Esophagus squamous epithelium (tissue), 5 donors: ENCODE measurements at regions not wholly inside any gene's neighbourhood (a gene's known extent, or its start where the extent isn't known, plus 50 kb on each side); places are given as distances from the start of the nearest gene placed in this dataset.

Experiments used
- DNase-seq: peaks from one replicate; lab custom pipeline; 2025; lab: John Stamatoyannopoulos, UW
- H3K27ac ChIP-seq, 4 donors: fragments of 200-600 bp; sonication (generic); one replicate each; pipeline ENCODE4 v1.5.1; 2016 to 2019; ENCODE audit warnings: mild to moderate bottlenecking in 1 of 4
- H3K27me3 ChIP-seq, 4 donors: fragments of 200-600 bp; sonication (generic); 1 replicate in 3 of 4; 2 replicates in 1 of 4; pipeline versions ENCODE4 v1.5.1 to v1.6.0; 2017 to 2021; ENCODE audit warnings: antibody characterized with exemption in 1 of 4
- H3K36me3 ChIP-seq, 3 donors: fragments of 200-600 bp; sonication (generic); one replicate each; pipeline ENCODE4 v1.5.1; 2016 to 2019
- H3K4me1 ChIP-seq, 3 donors: fragments of 200-600 bp; sonication (generic); one replicate each; pipeline ENCODE4 v1.5.1; 2017 to 2019
- H3K4me3 ChIP-seq, 4 donors: fragments of 200-600 bp; sonication (generic); 1 replicate in 3 of 4; 2 replicates in 1 of 4; pipeline ENCODE4 v1.5.1; 2016 to 2019; ENCODE audit warnings: mild to moderate bottlenecking in 2 of 4, moderate library complexity in 1 of 4
- H3K9me3 ChIP-seq, 3 donors: fragments of 200-600 bp; sonication (generic); one replicate each; pipeline ENCODE4 v1.5.1; 2016 to 2019
- CTCF ChIP-seq, 6 experiments: fragments of 450-650 bp in 4 of 6; fragments of 200-600 bp in 2 of 6; sonication (generic) in 2 of 6; IDR thresholded peaks; one replicate each; pipeline ENCODE4 v1.5.1; 2016 to 2019; ENCODE audit warnings: antibody characterized with exemption in 6 of 6, mild to moderate bottlenecking in 4 of 6, moderate library complexity in 4 of 6
- POLR2A ChIP-seq, 4 donors: fragments of 450-650 bp; IDR thresholded peaks; one replicate each; pipeline ENCODE4 v1.6.1; 2017; ENCODE audit warnings: antibody characterized with exemption in 4 of 4, mild to moderate bottlenecking in 4 of 4, moderate library complexity in 3 of 4
- WGBS, 2 donors: methylation state at CpG; one replicate each; pipeline ENCODE4 v1.1.5; 2018; 5-methylcytosine and 5-hydroxymethylcytosine counted together
- intact Hi-C: fragments of 100-400 bp; cut with DNase I; formaldehyde crosslinking; loops from one replicate; pipeline ENCODE4 v1.15.0; 2022
- donor health status: DM: yes; HTN: yes; CAD: no.

GRCh38 chr2:51350100-51350499 is 318.2 kb upstream of the NRXN1 start:
- Histone ChIP-seq H3K36me3 (no peaks in the 10 kb centered on the region), H3K4me3 (no peak overlapping the region), H3K27me3 (no peaks in the 10 kb centered on the region), H3K27ac (no peak overlapping the region), H3K9me3 (no peaks in the 10 kb centered on the region), H3K4me1 (no peaks in the 10 kb centered on the region)
- 34 to 50% methylated on average over 1 of the region's 1 CpG for WGBS, 2 donors
- no peak for DNase-seq
- intact Hi-C loops: no loop called here
- TF ChIP-seq POLR2A (IDR thresholded peaks at IDR 0.05): no peak

- Histone ChIP-seq H3K27me3 (no peaks in the 10 kb centered on the region), H3K27ac (no peak overlapping the region), H3K4me3 (no peak overlapping the region), H3K4me1 (no peaks in the 10 kb centered on the region), H3K36me3 (no peaks in the 10 kb centered on the region), H3K9me3 (no peaks in the 10 kb centered on the region)
- no peak for TF ChIP-seq CTCF (IDR thresholded peaks at IDR 0.05)
- TF ChIP-seq POLR2A (IDR thresholded peaks at IDR 0.05): no peak
- WGBS, 2 donors: 63 to 75% methylated on average over 2 of the region's 2 CpGs
- DNase-seq: no peak
- intact Hi-C loops: no loop called here
Measured at GRCh38 chr2:51344886-51345285, 313.0 kb upstream of the NRXN1 start.

- intact Hi-C loops: no loop called here
- H3K27ac ChIP-seq: no peak overlapping the region
- WGBS, 2 donors: 63 to 65% methylated on average over 7 of the region's 7 CpGs
- no peaks in the 10 kb centered on the region for H3K9me3 ChIP-seq
- no peaks in the 10 kb centered on the region for H3K36me3 ChIP-seq
- no peak overlapping the region for H3K4me3 ChIP-seq
- H3K4me1 ChIP-seq: no peaks in the 10 kb centered on the region
- TF ChIP-seq CTCF (IDR thresholded peaks at IDR 0.05): no peak
- H3K27me3 ChIP-seq: no peaks in the 10 kb centered on the region
- DNase-seq: no peak
Measured at GRCh38 chr2:51335087-51336058, 303.4 kb upstream of the NRXN1 start.

- Histone ChIP-seq H3K9me3 (no peaks in the 10 kb centered on the region), H3K27me3 (no peaks in the 10 kb centered on the region), H3K4me3 (no peak overlapping the region), H3K27ac (no peak overlapping the region), H3K4me1 (no peaks in the 10 kb centered on the region), H3K36me3 (no peaks in the 10 kb centered on the region)
- intact Hi-C loops: no loop called here
- WGBS, 2 donors: 41 to 52% methylated on average over 1 of the region's 1 CpG
- TF ChIP-seq POLR2A (IDR thresholded peaks at IDR 0.05): no peak
- no peak for TF ChIP-seq CTCF (IDR thresholded peaks at IDR 0.05)
- DNase-seq: no peak
Measured at GRCh38 chr2:51329512-51329911, 297.6 kb upstream of the NRXN1 start.

GRCh38 chr2:51324051-51324450 is 292.1 kb upstream of the NRXN1 start:
- intact Hi-C loops: no loop called here
- Histone ChIP-seq H3K4me1 (no peaks in the 10 kb centered on the region), H3K9me3 (no peaks in the 10 kb centered on the region), H3K27ac (no peak overlapping the region), H3K36me3 (no peaks in the 10 kb centered on the region), H3K4me3 (no peak overlapping the region), H3K27me3 (no peaks in the 10 kb centered on the region)
- no peak for TF ChIP-seq POLR2A (IDR thresholded peaks at IDR 0.05)
- TF ChIP-seq CTCF (IDR thresholded peaks at IDR 0.05): no peak
- no peak for DNase-seq
- 48 to 53% methylated on average over 4 of the region's 4 CpGs for WGBS, 2 donors
